PC-3 (cell line): ENCODE measurements at regions not wholly inside any gene's neighbourhood (a gene's known extent, or its start where the extent isn't known, plus 50 kb on each side); places are given as distances from the start of the nearest gene placed in this dataset.

ENCODE experiments used
- EZH2 ChIP-seq: fragments of 300-600 bp; sonication (generic); IDR thresholded peaks from one replicate; pipeline ENCODE4 v1.6.1; 2017; ENCODE audit warnings: antibody characterized with exemption, mild to moderate bottlenecking, low read length; ENCODE audit not compliant: unreplicated experiment
- TF ChIP-seq, protein P1 (sequence below): fragments of 300-600 bp; sonication (generic); conservative IDR thresholded peaks from 2 replicates; pipeline ENCODE4 v1.5.1; 2017; ENCODE audit warnings: antibody characterized with exemption, low read depth, mild to moderate bottlenecking, low read length

DNA sequence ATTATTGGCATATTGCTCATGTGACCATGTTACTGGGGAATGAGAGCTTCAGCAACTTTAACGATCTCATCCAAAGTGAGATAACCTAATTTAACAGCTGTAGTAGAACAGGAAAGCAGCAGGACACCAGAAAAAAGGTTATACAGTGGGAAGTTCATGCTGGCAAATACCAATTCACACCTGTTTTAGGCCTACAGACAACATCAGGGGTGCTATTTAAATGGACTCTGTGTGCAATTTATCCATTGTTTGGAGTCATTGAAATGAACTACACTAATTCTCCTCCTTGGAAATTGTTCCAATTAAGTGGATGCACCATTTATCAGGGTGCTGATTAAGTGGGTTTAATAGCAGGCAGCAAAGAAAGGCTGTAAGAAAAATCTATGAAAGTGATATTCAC lies 424.4 kb upstream of the LMO3 start:
- TF ChIP-seq, protein P1, sequence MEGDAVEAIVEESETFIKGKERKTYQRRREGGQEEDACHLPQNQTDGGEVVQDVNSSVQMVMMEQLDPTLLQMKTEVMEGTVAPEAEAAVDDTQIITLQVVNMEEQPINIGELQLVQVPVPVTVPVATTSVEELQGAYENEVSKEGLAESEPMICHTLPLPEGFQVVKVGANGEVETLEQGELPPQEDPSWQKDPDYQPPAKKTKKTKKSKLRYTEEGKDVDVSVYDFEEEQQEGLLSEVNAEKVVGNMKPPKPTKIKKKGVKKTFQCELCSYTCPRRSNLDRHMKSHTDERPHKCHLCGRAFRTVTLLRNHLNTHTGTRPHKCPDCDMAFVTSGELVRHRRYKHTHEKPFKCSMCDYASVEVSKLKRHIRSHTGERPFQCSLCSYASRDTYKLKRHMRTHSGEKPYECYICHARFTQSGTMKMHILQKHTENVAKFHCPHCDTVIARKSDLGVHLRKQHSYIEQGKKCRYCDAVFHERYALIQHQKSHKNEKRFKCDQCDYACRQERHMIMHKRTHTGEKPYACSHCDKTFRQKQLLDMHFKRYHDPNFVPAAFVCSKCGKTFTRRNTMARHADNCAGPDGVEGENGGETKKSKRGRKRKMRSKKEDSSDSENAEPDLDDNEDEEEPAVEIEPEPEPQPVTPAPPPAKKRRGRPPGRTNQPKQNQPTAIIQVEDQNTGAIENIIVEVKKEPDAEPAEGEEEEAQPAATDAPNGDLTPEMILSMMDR: no peak
- no peak for TF ChIP-seq EZH2
